ENCODE measurements at regions not wholly inside any gene's neighbourhood (a gene's known extent, or its start where the extent isn't known, plus 50 kb on each side); places are given as distances from the start of the nearest gene placed in this dataset.

DNA sequence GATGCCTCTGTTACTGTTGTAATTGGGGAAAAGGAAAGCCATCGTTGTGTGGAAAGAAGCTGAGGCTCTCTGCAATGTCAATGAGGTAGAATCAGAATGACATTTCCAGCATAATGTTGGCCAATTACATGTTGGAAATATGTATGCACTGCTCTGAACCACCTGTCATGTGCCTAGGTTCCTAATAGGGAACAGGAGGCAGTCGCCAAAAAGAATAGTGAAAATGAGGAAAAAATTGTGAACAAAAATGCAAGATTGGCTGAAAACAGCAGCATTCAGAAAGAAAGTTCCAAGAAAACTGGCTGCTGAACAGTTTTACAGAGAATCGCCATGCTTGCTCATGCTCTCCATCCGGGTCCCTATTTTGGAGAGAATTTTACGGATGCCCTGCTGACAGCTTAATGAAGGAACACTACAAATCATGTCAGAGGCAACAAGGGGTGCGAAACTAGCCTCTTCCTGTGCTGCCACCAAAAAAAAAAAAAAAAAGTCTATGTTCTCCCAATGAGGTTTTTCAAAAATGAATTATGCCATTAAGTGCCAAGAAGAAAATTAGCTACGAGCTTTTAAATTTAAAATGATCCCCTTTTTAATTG, 305.9 kb upstream of the ARRDC4 start:
- ChIA-PET CTCF (no interaction called here), POLR2A (no interaction called here)
- Histone ChIP-seq H3K4me1 (ENCODE audit: control insufficient read depth, extremely low read depth, insufficient read depth, low read length) (no peaks in the 10 kb centered on the region), H3K27me3 (ENCODE audit: control insufficient read depth in 2 of 2, insufficient read depth in 2 of 2, low read length in 2 of 2) (peaks cover 0 to 3% of the 10 kb centered on the region in 2 experiments), H3K27ac (ENCODE audit: insufficient read depth, low read depth, low read length) (no peak overlapping the region), H3K9me1 (replicated peaks; ENCODE audit: control insufficient read depth, extremely low read depth, insufficient read depth, low read length) (no peaks in the 10 kb centered on the region), H3K4me3 (replicated peaks in 1 of 3; ENCODE audit: insufficient read depth in 1 of 3, low read depth in 1 of 3, low read length in 3 of 3) (no peak overlapping the region), H3K79me2 (ENCODE audit: control insufficient read depth, insufficient read depth, low read length) (no peaks in the 10 kb centered on the region), H2AFZ (ENCODE audit: low read depth, low read length) (no peak overlapping the region), H3K36me3 (ENCODE audit: control insufficient read depth in 2 of 2, extremely low read depth in 1 of 2, insufficient read depth in 2 of 2, low read length in 2 of 2) (no peaks in the 10 kb centered on the region), H4K20me1 (replicated peaks; ENCODE audit: control insufficient read depth, extremely low read depth, insufficient read depth, low read length) (no peaks in the 10 kb centered on the region), H3K9me3 (replicated peaks; ENCODE audit: control insufficient read depth, insufficient read depth, low read length) (no peaks in the 10 kb centered on the region), H3K9ac (replicated peaks; ENCODE audit: extremely low read depth, insufficient read depth, low read length) (no peak overlapping the region), H3K4me2 (ENCODE audit: insufficient read depth, low read length) (no peak overlapping the region)
- intact Hi-C loops (cut with micrococcal nuclease) = no loop called here
- FAIRE-seq (no peak), DNase-seq (ENCODE audit: low read depth, low spot score) (no peak)
- no peak for TF ChIP-seq EZH2 (IDR thresholded peaks at IDR 0.05; ENCODE audit: borderline replicate concordance, low read depth, low read length, severe bottlenecking)
- no peak for TF ChIP-seq POLR2AphosphoS5 (IDR thresholded peaks at IDR 0.05; ENCODE audit: insufficient read depth, low read depth, low read length)
- TF ChIP-seq, protein P1, sequence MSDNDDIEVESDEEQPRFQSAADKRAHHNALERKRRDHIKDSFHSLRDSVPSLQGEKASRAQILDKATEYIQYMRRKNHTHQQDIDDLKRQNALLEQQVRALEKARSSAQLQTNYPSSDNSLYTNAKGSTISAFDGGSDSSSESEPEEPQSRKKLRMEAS (IDR thresholded peaks at IDR 0.05; ENCODE audit: insufficient read depth, insufficient read length) = no peak
- no peak for TF ChIP-seq POLR2A (IDR thresholded peaks at IDR 0.05; ENCODE audit: low read depth, low read length)
- TF ChIP-seq JUN (IDR thresholded peaks at IDR 0.05; ENCODE audit: borderline replicate concordance, insufficient read depth, insufficient read length, low read depth) = no peak
- TF ChIP-seq FOS (IDR thresholded peaks at IDR 0.05; ENCODE audit: borderline replicate concordance, insufficient read depth, low read length) = no peak
- TF ChIP-seq MYC (IDR thresholded peaks at IDR 0.05; ENCODE audit: low read depth, low read length) = no peak
- TF ChIP-seq, protein P2, sequence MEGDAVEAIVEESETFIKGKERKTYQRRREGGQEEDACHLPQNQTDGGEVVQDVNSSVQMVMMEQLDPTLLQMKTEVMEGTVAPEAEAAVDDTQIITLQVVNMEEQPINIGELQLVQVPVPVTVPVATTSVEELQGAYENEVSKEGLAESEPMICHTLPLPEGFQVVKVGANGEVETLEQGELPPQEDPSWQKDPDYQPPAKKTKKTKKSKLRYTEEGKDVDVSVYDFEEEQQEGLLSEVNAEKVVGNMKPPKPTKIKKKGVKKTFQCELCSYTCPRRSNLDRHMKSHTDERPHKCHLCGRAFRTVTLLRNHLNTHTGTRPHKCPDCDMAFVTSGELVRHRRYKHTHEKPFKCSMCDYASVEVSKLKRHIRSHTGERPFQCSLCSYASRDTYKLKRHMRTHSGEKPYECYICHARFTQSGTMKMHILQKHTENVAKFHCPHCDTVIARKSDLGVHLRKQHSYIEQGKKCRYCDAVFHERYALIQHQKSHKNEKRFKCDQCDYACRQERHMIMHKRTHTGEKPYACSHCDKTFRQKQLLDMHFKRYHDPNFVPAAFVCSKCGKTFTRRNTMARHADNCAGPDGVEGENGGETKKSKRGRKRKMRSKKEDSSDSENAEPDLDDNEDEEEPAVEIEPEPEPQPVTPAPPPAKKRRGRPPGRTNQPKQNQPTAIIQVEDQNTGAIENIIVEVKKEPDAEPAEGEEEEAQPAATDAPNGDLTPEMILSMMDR (IDR thresholded peaks at IDR 0.05; ENCODE audit: extremely low read depth in 1 of 2, insufficient read depth in 1 of 2, low read depth in 1 of 2, low read length in 2 of 2) = no peak
- TF ChIP-seq GATA2 (IDR thresholded peaks at IDR 0.05; ENCODE audit: insufficient read depth, insufficient read length, low read depth, low read length) = no peak
- no TSS peak for BruUV-seq (replicated peaks)
- dilution Hi-C loops (cut with MboI; ENCODE audit: extremely low pct_ligation_motif_present, low sequenced_read_pairs) = no loop called here

Measured in endothelial cell of umbilical vein (primary cell).